ENCODE measurements at regions not wholly inside any gene's neighbourhood (a gene's known extent, or its start where the extent isn't known, plus 50 kb on each side); places are given as distances from the start of the nearest gene placed in this dataset.

- H3K9ac ChIP-seq (ENCODE audit: low read length), result no peak overlapping the region
- no peak overlapping the region for H3K4me3 ChIP-seq (ENCODE audit: low read length)
- H3K36me3 ChIP-seq (ENCODE audit: control insufficient read depth, insufficient read depth, low read length, severe bottlenecking), result no peaks in the 10 kb centered on the region
- peaks cover 71% of the 10 kb centered on the region for H3K27me3 ChIP-seq (replicated peaks; ENCODE audit: control insufficient read depth, insufficient read depth, low read length)
- no peak for DNase-seq (ENCODE audit: low read depth)
- no peaks in the 10 kb centered on the region for H3K4me1 ChIP-seq (ENCODE audit: control insufficient read depth, insufficient read depth, low read length)
- peaks cover 9% of the 10 kb centered on the region for H3K9me3 ChIP-seq (ENCODE audit: control insufficient read depth, low read length)
These were observed 189.7 kb upstream of the SDK2 start for GRCh38 chr17:73833775-73834488.

- H3K9ac ChIP-seq (ENCODE audit: low read length), result no peak overlapping the region
- no peak overlapping the region for H3K4me3 ChIP-seq (ENCODE audit: low read length)
- DNase-seq (ENCODE audit: low read depth), result no peak
- no peaks in the 10 kb centered on the region for H3K36me3 ChIP-seq (ENCODE audit: control insufficient read depth, insufficient read depth, low read length, severe bottlenecking)
- peaks cover 74% of the 10 kb centered on the region for H3K27me3 ChIP-seq (replicated peaks; ENCODE audit: control insufficient read depth, insufficient read depth, low read length)
- peaks cover 9% of the 10 kb centered on the region for H3K9me3 ChIP-seq (ENCODE audit: control insufficient read depth, low read length)
- no peaks in the 10 kb centered on the region for H3K4me1 ChIP-seq (ENCODE audit: control insufficient read depth, insufficient read depth, low read length)
These were observed 190.6 kb upstream of the SDK2 start for GRCh38 chr17:73834684-73835343.

DNA sequence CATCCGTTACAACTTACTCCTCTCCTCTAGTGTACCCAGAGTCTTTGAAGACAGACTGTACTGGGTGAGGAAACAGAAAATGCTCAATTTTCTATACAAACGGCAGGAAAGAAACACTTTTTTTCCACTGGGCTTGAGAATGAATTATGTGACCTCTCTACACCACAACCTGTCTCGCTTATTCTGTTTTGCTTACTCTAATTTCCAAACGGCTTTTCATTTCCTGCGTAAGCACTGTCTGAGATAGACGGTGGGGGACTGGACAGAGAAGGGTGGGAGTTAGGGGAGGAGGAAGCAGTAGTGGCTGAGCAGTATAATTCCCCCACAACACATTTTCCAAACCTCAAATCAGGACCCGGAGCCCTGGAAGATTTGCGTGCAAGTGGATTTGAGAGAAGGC lies 191.4 kb upstream of the SDK2 start:
- H3K4me3 ChIP-seq (ENCODE audit: low read length), result no peak overlapping the region
- no peaks in the 10 kb centered on the region for H3K4me1 ChIP-seq (ENCODE audit: control insufficient read depth, insufficient read depth, low read length)
- peaks cover 9% of the 10 kb centered on the region for H3K9me3 ChIP-seq (ENCODE audit: control insufficient read depth, low read length)
- no peak overlapping the region for H3K9ac ChIP-seq (ENCODE audit: low read length)
- no peaks in the 10 kb centered on the region for H3K36me3 ChIP-seq (ENCODE audit: control insufficient read depth, insufficient read depth, low read length, severe bottlenecking)
- peaks cover 75% of the 10 kb centered on the region for H3K27me3 ChIP-seq (replicated peaks; ENCODE audit: control insufficient read depth, insufficient read depth, low read length)
- no peak for DNase-seq (ENCODE audit: low read depth)

- peaks cover 9% of the 10 kb centered on the region for H3K9me3 ChIP-seq (ENCODE audit: control insufficient read depth, low read length)
- no peak for DNase-seq (ENCODE audit: low read depth)
- H3K36me3 ChIP-seq (ENCODE audit: control insufficient read depth, insufficient read depth, low read length, severe bottlenecking), result no peaks in the 10 kb centered on the region
- no peaks in the 10 kb centered on the region for H3K4me1 ChIP-seq (ENCODE audit: control insufficient read depth, insufficient read depth, low read length)
- peaks cover 74% of the 10 kb centered on the region for H3K27me3 ChIP-seq (replicated peaks; ENCODE audit: control insufficient read depth, insufficient read depth, low read length)
- no peak overlapping the region for H3K9ac ChIP-seq (ENCODE audit: low read length)
- H3K4me3 ChIP-seq (ENCODE audit: low read length), result no peak overlapping the region
These were observed 194.6 kb upstream of the SDK2 start for GRCh38 chr17:73838815-73839214.

GRCh38 chr17:73840829-73841228 lies 196.6 kb upstream of the SDK2 start:
- Histone ChIP-seq H3K36me3 (ENCODE audit: control insufficient read depth, insufficient read depth, low read length, severe bottlenecking) (no peaks in the 10 kb centered on the region), H3K9me3 (ENCODE audit: control insufficient read depth, low read length) (peaks cover 9% of the 10 kb centered on the region), H3K27me3 (replicated peaks; ENCODE audit: control insufficient read depth, insufficient read depth, low read length) (peaks cover 71% of the 10 kb centered on the region), H3K9ac (ENCODE audit: low read length) (no peak overlapping the region), H3K4me1 (ENCODE audit: control insufficient read depth, insufficient read depth, low read length) (no peaks in the 10 kb centered on the region), H3K4me3 (ENCODE audit: low read length) (no peak overlapping the region)
- DNase-seq (ENCODE audit: low read depth), result no peak

DNA sequence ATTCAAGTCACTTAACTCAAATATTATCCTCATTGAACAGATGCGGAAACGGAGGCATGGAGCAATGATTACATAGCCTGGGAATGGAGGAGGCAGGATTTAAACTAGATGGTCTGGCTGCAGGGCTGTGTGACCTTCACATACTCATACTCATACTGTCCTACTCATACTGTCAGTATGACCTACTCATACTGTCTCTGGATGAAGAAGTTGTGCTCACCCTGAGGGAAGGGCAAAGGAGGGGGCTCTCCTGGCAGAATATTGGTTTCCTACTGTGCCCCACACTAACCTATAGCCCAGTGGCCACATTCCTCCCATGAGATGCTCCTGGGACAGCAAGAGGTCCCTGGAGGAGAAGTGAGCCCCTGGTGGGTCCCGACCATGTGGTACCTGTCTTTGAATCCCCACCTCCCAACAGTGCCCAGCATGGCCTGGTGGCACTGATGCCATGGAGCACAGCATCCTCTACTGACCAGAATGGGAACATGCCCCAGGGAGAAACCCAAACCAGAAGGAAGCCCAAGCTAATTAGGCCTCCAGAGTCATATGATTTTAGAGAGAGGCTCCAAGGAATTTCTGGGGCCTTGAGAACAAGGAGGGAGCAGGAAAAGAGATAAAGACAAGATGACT lies 197.3 kb upstream of the SDK2 start:
- DNase-seq (ENCODE audit: low read depth), result no peak
- Histone ChIP-seq H3K9me3 (ENCODE audit: control insufficient read depth, low read length) (peaks cover 6% of the 10 kb centered on the region), H3K4me3 (ENCODE audit: low read length) (no peak overlapping the region), H3K36me3 (ENCODE audit: control insufficient read depth, insufficient read depth, low read length, severe bottlenecking) (no peaks in the 10 kb centered on the region), H3K4me1 (ENCODE audit: control insufficient read depth, insufficient read depth, low read length) (no peaks in the 10 kb centered on the region), H3K27me3 (replicated peaks; ENCODE audit: control insufficient read depth, insufficient read depth, low read length) (peaks cover 67% of the 10 kb centered on the region), H3K9ac (ENCODE audit: low read length) (no peak overlapping the region)

- no peaks in the 10 kb centered on the region for H3K4me1 ChIP-seq (ENCODE audit: control insufficient read depth, insufficient read depth, low read length)
- DNase-seq (ENCODE audit: low read depth), result no peak
- H3K36me3 ChIP-seq (ENCODE audit: control insufficient read depth, insufficient read depth, low read length, severe bottlenecking), result no peaks in the 10 kb centered on the region
- H3K9me3 ChIP-seq (ENCODE audit: control insufficient read depth, low read length), result peaks cover under 1% of the 10 kb centered on the region
- peaks cover 61% of the 10 kb centered on the region for H3K27me3 ChIP-seq (replicated peaks; ENCODE audit: control insufficient read depth, insufficient read depth, low read length)
- no peak overlapping the region for H3K9ac ChIP-seq (ENCODE audit: low read length)
- H3K4me3 ChIP-seq (ENCODE audit: low read length), result no peak overlapping the region
These were observed 203.7 kb upstream of the SDK2 start for GRCh38 chr17:73847952-73848351.

GRCh38 chr17:73850426-73850825 lies 206.2 kb upstream of the SDK2 start:
- H3K36me3 ChIP-seq (ENCODE audit: control insufficient read depth, insufficient read depth, low read length, severe bottlenecking), result no peaks in the 10 kb centered on the region
- peaks cover 20% of the 10 kb centered on the region for H3K9me3 ChIP-seq (ENCODE audit: control insufficient read depth, low read length)
- H3K27me3 ChIP-seq (replicated peaks; ENCODE audit: control insufficient read depth, insufficient read depth, low read length), result peaks cover 56% of the 10 kb centered on the region
- H3K9ac ChIP-seq (ENCODE audit: low read length), result no peak overlapping the region
- no peak overlapping the region for H3K4me3 ChIP-seq (ENCODE audit: low read length)
- no peak for DNase-seq (ENCODE audit: low read depth)
- H3K4me1 ChIP-seq (ENCODE audit: control insufficient read depth, insufficient read depth, low read length), result no peaks in the 10 kb centered on the region

GRCh38 chr17:73851091-73851490 lies 206.8 kb upstream of the SDK2 start:
- Histone ChIP-seq H3K27me3 (replicated peaks; ENCODE audit: control insufficient read depth, insufficient read depth, low read length) (peaks cover 50% of the 10 kb centered on the region), H3K4me1 (ENCODE audit: control insufficient read depth, insufficient read depth, low read length) (peaks cover 1% of the 10 kb centered on the region), H3K4me3 (ENCODE audit: low read length) (no peak overlapping the region), H3K9ac (ENCODE audit: low read length) (no peak overlapping the region), H3K9me3 (ENCODE audit: control insufficient read depth, low read length) (peaks cover 21% of the 10 kb centered on the region), H3K36me3 (ENCODE audit: control insufficient read depth, insufficient read depth, low read length, severe bottlenecking) (no peaks in the 10 kb centered on the region)
- DNase-seq (ENCODE audit: low read depth), result no peak

DNA sequence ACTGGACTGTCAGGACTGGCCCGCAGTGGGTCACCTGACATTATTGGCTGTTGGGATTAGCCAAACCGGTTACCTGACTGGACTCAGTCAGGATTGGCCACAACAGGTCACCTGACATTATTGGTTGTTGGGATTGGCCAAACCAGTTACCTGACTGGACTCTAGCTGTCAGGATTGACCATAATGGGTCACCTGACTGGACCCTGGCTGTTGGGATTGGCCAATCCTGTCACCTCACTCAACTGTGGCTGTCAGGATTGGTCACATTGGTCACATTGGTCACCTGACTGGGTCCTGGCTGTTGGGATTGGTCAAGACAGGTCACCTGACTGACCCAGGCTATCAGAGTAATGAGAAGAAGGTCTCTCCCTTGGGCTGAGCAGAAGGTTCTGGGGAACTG lies 207.7 kb upstream of the SDK2 start:
- peaks cover 7% of the 10 kb centered on the region for H3K4me1 ChIP-seq (ENCODE audit: control insufficient read depth, insufficient read depth, low read length)
- H3K9ac ChIP-seq (ENCODE audit: low read length), result no peak overlapping the region
- no peaks in the 10 kb centered on the region for H3K36me3 ChIP-seq (ENCODE audit: control insufficient read depth, insufficient read depth, low read length, severe bottlenecking)
- H3K9me3 ChIP-seq (ENCODE audit: control insufficient read depth, low read length), result peaks cover 21% of the 10 kb centered on the region
- DNase-seq (ENCODE audit: low read depth), result no peak
- no peak overlapping the region for H3K4me3 ChIP-seq (ENCODE audit: low read length)
- H3K27me3 ChIP-seq (replicated peaks; ENCODE audit: control insufficient read depth, insufficient read depth, low read length), result peaks cover 50% of the 10 kb centered on the region

DNA sequence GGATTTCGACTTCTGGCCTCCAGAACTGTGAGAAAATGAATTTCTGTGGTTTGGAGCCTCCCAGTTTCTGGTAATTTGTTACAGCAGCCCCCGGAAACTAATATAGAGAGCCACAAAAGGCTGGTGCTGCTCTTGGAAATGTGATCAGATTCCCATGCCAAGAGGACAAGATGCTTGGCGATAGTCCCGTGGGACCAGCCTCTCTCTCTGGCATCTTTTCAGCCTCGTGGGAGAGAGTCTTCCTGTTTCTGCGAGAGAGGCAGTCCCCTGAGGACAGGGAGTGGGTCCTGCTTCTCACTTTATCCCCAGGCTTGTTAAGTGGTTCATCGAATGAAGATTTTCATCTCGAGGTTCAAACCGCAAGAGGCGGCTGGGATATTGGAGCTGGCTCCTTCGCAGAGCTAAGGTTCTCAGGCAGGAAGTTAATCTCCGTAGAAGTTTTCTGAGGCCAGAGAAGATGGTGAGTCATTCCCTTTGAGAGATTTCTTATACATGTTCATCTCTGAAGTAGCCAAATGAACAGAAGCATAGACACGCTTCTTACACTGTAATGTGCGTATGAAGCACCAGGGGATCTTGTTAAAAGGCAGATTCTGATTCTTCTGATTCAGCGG lies 211.6 kb upstream of the SDK2 start:
- Histone ChIP-seq H3K4me1 (ENCODE audit: control insufficient read depth, insufficient read depth, low read length) (peaks cover 7% of the 10 kb centered on the region), H3K9me3 (ENCODE audit: control insufficient read depth, low read length) (peaks cover 21% of the 10 kb centered on the region), H3K27me3 (replicated peaks; ENCODE audit: control insufficient read depth, insufficient read depth, low read length) (peaks cover 65% of the 10 kb centered on the region), H3K9ac (ENCODE audit: low read length) (no peak overlapping the region), H3K36me3 (ENCODE audit: control insufficient read depth, insufficient read depth, low read length, severe bottlenecking) (no peaks in the 10 kb centered on the region), H3K4me3 (ENCODE audit: low read length) (no peak overlapping the region)
- DNase-seq (ENCODE audit: low read depth), result no peak

Data from adipocyte (in vitro differentiated cells).